ENCODE measurements at regions not wholly inside any gene's neighbourhood (a gene's known extent, or its start where the extent isn't known, plus 50 kb on each side); places are given as distances from the start of the nearest gene placed in this dataset.

GRCh38 chr13:53537586-53537985, 509.0 kb downstream of the OLFM4 start:
- DNase-seq: no peak

- no peak for DNase-seq
Observed at GRCh38 chr13:53545340-53545941, 516.8 kb downstream of the OLFM4 start.

DNA sequence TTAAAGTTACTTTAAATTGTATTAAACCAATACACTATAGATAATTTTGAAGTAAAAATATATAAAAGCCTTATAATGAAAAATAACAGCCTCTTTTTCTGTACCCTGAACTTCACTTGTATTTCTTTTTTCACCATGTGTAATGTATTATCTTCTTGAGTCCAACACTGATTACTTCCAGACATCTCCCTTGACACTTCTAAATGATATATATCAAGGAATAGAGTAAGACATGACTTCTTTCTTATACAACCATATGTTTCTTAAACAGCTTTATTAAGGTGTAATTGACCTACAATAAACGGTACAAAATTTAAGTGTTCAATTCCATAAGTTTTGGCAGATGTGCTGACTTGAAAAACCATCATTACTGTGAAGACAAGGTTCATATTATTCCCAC, 531.9 kb downstream of the OLFM4 start:
- DNase-seq: no peak

- DNase-seq: no peak
Observed at GRCh38 chr13:53562419-53562818, 533.8 kb downstream of the OLFM4 start.

DNA sequence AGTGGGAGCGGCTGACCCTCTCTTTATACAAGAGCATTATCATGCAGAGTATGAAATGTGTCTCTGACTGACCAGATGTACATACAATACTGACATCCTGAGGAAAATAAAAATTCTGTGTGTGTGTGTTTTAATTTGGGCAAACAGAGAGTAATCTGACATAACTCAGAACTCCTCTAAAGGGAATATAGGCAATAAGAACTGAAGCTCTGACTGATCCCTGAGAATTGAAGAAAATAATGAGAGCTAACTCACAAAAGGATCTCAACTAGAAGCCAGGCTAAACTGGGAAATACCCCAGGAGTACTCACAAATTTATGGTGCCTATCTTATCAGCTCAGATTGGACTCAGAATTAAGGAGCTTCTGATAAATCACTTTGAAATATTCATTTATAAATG, 539.9 kb downstream of the OLFM4 start:
- no peak for DNase-seq

- DNase-seq: no peak
Observed at GRCh38 chr13:53569453-53569852, 540.8 kb downstream of the OLFM4 start.

GRCh38 chr13:53601113-53601512, 572.5 kb downstream of the OLFM4 start:
- no peak for DNase-seq

GRCh38 chr13:53605326-53605725, 576.7 kb downstream of the OLFM4 start:
- no peak for DNase-seq

DNA sequence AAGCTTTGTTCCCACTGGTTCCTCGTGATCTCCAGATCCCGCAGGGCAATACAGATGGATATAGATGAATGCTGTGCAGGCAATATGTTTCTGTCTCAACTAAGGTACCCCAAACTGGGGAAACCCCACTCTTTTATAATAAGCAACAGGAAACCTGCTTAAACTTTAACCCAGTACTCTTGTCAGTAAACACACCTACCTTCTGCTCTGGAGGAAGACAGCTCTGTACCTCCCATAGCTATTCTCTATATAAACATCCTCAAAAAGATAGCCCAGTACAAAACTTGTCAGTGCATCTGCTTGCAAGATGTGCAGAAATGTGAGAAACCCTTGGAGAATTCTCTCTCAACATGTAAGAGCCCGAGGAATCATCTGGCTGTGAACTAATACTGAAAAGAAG, 583.6 kb downstream of the OLFM4 start:
- DNase-seq: no peak

DNA sequence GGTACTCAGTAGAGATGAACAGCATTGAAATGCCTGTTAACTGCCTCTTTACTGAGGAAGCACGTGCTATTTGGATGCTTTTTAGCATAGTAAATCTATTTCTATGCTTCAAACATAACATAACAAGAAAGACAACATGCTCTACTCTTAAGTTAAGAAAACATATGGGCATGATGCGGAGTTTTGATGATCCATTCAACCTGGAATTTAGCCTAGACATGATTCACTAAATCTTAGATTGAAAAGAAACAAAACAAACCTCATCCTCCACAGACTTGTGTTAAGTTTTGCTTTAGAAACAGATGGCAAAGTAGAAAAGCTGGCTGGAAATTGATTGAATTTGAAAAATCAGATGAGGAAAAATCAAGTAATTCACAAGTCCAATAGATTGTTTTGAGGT, 593.8 kb downstream of the OLFM4 start:
- no peak for DNase-seq

- DNase-seq: no peak
Observed at GRCh38 chr13:53623146-53623545, 594.5 kb downstream of the OLFM4 start.

DNA sequence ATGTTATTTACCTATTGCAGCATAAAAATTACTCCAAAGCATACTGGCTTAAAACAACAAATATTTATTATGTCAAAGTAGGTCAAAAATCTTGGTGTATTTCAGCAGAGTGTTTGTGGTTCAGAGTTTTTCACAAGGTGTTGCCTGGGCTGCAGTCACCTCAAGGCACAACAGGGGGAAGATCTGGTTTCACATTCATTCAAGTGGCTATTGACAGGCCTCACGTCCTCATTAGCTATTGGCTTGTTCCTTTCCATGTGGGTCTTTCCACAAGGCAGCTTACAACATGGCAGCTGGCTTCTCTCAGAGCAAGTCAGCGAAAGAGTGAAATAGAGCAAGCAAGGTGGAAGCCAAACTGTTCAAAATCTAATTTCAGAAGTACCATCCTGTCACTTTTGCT, 602.9 kb downstream of the OLFM4 start:
- DNase-seq: no peak

GRCh38 chr13:53638040-53638439, 609.4 kb downstream of the OLFM4 start:
- DNase-seq: no peak

DNA sequence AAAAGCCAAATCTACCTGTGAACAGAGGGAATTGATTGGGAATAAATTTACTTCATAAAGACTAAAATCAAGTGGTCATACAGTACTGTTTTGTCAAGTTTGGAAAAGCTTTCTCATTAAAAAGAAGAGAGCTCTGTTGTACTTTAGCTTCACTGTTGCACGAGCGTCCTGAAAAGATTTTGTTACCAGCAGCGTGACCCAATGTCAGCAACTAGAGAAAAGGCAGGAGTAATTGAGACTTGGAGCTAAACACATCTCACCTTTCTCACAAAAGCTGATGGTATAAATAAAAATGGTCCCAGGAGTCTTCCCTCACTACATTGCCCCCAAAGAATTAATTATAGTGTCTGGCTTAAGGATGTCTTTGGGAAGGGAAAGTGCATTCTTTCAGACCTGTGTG, 613.7 kb downstream of the OLFM4 start:
- DNase-seq: no peak

DNA sequence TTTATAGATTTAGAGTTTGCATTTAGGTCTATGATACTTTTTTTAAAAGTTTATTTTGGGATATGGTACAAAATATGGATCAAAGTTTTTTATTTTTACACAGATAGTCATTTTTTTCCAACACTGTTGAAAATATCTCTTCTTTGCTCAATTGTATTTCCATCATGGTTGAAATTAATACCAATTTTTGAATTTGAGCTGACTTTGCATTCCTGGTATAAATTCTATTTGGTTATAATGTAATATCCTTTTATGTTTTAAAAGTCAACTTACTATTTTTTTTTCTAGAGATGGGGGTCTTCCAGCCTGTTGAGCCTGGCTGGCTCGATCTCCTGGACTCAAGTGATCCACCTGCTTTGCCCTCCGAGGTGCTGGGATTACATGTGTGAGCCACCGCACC, 620.1 kb downstream of the OLFM4 start:
- no peak for DNase-seq

- no peak for DNase-seq
Observed at GRCh38 chr13:53672005-53672404, 643.4 kb downstream of the OLFM4 start.

DNA sequence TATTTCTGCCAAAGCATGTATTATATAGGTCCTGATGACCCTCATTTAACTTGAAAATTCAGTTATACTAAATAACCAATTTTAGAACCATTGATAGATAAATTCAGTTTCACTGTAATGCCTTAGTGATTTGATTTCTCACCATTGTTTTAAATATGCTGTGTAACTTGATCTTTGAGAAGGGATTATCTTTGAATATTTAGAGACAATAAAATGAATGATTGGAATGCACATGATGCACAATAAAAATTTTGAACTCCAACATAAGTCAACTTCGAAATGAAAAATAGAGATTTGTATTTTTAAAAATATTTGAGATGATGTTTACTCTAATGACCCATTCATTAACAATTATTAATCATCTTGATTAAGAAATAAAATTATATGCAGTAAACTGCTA, 654.5 kb downstream of the OLFM4 start:
- DNase-seq: no peak

GRCh38 chr13:53683608-53684007, 655.0 kb downstream of the OLFM4 start:
- no peak for DNase-seq

DNA sequence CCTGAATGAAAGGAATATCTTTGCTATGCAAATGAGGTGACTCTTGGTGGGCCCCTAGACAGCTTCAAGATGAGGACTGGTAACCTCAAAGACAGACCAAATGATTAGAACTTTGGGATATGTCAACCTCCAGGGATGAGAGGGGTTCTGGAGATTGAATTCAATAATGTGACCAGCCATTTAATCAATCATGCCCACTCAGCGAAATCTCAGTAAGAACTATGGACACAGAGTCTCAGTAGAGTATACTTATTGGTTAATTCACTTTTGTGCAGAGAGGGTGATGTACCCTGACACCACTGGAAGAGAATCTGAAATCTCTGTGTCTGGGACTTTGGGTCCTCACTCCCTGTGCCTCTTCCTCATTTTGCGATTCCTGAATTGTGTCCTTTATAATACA, 662.8 kb downstream of the OLFM4 start:
- no peak for DNase-seq

- no peak for DNase-seq
Observed at GRCh38 chr13:53694814-53695532, 666.4 kb downstream of the OLFM4 start.

- no peak for DNase-seq
Observed at GRCh38 chr13:53703371-53704080, 674.9 kb downstream of the OLFM4 start.

DNA sequence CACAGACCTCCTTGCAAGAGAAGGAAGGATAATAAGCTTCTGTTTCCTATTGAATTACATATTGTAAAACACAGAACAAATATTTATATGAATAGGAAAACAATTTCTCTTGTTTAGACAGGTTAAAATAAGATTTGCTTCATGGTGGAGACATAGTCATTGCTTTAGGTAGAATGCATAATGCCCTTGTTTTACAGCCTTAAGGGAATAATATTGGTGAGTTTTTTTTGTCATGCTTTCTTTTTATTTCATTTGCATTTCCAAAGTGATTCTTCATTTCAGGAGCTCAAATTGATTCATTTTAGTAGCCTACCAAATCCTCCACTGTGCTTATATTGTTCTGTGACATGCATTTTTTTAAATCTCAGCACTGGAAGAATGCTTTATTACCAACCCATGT, 690.7 kb downstream of the OLFM4 start:
- no peak for DNase-seq

DNA sequence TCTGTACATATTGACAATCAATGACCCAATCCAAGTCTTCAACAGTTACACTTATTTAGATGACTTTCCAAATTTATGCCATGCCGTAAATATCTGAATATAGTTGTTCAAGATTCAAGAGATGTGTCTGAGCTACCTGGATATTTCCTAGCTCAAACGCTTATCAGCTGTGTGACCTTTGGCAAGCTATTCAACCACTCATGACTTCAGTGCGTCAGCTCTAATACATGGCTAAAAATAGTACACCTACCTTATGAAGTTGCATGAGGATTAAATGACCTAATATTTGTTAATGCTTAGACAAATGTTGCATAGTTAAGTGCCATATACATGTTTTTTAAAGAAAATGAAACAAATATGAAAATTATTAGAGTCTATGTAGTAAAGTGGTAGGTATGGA, 704.1 kb downstream of the OLFM4 start:
- no peak for DNase-seq

- no peak for DNase-seq
Observed at GRCh38 chr13:53743906-53744305, 715.3 kb downstream of the OLFM4 start.

Data from NCI-H1930 (cell line).